PC-3 (cell line): ENCODE measurements at regions not wholly inside any gene's neighbourhood (a gene's known extent, or its start where the extent isn't known, plus 50 kb on each side); places are given as distances from the start of the nearest gene placed in this dataset.

Experiments used
- EZH2 ChIP-seq: fragments of 300-600 bp; sonication (generic); IDR thresholded peaks from one replicate; pipeline ENCODE4 v1.6.1; 2017; ENCODE audit warnings: antibody characterized with exemption, mild to moderate bottlenecking, low read length; ENCODE audit not compliant: unreplicated experiment
- EZH2phosphoT487 ChIP-seq: fragments of 300-600 bp; sonication (generic); IDR thresholded peaks from 2 replicates; pipeline ENCODE4 v1.6.1; 2018; ENCODE audit warnings: mild to moderate bottlenecking, antibody characterized with exemption, low read length, borderline replicate concordance
- TF ChIP-seq, protein P1 (sequence below): fragments of 300-600 bp; sonication (generic); conservative IDR thresholded peaks from 2 replicates; pipeline ENCODE4 v1.5.1; 2017; ENCODE audit warnings: antibody characterized with exemption, low read depth, mild to moderate bottlenecking, low read length

DNA sequence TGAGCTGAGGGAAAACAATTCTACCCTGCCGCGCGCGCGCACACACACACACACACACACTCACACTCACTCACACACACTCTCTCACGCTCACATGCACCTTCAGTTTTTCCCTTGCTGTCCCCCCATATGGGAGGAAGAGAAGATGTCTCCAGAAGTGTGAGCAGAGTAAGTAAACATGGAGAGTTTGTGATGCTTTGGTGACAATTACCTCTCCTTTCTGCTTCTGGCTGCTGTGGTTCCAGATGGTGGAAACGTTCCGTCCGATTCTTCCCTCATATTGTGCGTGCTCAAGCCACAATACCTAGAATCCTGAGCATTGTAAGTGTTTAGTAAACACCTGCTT, 86.7 kb downstream of the LINC00237 start:
- TF ChIP-seq EZH2 = no peak
- TF ChIP-seq, protein P1, sequence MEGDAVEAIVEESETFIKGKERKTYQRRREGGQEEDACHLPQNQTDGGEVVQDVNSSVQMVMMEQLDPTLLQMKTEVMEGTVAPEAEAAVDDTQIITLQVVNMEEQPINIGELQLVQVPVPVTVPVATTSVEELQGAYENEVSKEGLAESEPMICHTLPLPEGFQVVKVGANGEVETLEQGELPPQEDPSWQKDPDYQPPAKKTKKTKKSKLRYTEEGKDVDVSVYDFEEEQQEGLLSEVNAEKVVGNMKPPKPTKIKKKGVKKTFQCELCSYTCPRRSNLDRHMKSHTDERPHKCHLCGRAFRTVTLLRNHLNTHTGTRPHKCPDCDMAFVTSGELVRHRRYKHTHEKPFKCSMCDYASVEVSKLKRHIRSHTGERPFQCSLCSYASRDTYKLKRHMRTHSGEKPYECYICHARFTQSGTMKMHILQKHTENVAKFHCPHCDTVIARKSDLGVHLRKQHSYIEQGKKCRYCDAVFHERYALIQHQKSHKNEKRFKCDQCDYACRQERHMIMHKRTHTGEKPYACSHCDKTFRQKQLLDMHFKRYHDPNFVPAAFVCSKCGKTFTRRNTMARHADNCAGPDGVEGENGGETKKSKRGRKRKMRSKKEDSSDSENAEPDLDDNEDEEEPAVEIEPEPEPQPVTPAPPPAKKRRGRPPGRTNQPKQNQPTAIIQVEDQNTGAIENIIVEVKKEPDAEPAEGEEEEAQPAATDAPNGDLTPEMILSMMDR = no peak
- TF ChIP-seq EZH2phosphoT487 = no peak
